ENCODE measurements at regions not wholly inside any gene's neighbourhood (a gene's known extent, or its start where the extent isn't known, plus 50 kb on each side); places are given as distances from the start of the nearest gene placed in this dataset.

DNA sequence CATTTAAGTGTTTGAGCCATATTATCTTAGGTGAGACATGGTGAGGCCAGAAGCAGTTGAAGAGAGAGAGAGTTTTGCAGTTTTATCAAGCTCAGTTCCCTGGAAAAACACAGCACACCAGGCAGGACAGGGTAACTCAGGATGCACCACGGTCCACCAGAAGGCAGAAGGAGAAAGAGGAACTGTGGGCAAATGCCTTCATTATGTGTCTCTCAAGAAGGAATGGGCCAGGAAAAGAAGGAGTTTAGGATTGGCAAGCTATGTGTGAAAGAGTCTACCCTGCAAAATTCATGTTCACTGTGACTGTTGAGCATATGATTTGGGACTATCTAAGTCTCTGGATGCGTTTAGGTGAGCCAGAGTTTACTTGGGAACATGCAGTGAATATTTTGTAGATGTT, 934.5 kb upstream of the MIR17HG start:
- H3K9me3 Mint-ChIP-seq: peaks cover 0 to 14% (median 5%) of the 10 kb centered on the region in 7 donors
- no peak overlapping the region for H3K4me3 Mint-ChIP-seq
- no peak overlapping the region for H3K27ac Mint-ChIP-seq
- H3K36me3 ChIP-seq (ENCODE audit: control insufficient read depth, insufficient read depth, low read length): no peaks in the 10 kb centered on the region
- peaks cover 0 to 4% of the 10 kb centered on the region in 2 experiments for H3K9me3 ChIP-seq (ENCODE audit: control insufficient read depth in 2 of 2, low read length in 2 of 2)
- no peak overlapping the region for H3K27ac ChIP-seq (ENCODE audit: insufficient read depth, low read length, poor library complexity, severe bottlenecking)
- no peaks in the 10 kb centered on the region for H3K4me1 Mint-ChIP-seq
- H3K4me3 ChIP-seq (ENCODE audit: low read depth, low read length): no peak overlapping the region
- no peak for DNase-seq
- no peaks in the 10 kb centered on the region for H3K27me3 Mint-ChIP-seq
- no peaks in the 10 kb centered on the region for H3K27me3 ChIP-seq (ENCODE audit: control insufficient read depth, insufficient read depth, low read length)
- H3K4me1 ChIP-seq (ENCODE audit: control insufficient read depth, insufficient read depth, low read length, poor library complexity, severe bottlenecking): no peaks in the 10 kb centered on the region
- no peak for ATAC-seq (ENCODE audit: low read depth in 2 of 2)
- no peaks in the 10 kb centered on the region for H3K36me3 Mint-ChIP-seq

DNA sequence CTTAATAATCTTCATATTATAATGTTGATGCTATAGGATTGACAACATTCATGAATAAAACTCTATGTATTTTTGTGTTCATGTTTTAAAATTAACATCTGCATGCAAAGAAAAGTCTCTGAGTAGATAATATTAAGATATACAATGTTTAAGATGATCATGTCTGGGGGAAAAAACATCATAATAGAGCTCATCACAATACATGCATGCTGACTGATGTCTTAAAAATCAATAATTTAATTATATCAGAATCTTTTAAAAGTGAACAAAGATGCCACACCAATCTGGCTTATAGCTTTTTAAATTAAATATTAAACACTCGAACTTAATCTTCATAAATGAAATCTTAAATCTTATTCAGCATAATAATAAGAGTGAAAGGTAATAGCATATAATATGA, 933.9 kb upstream of the MIR17HG start:
- Histone ChIP-seq H3K4me1 (ENCODE audit: control insufficient read depth, insufficient read depth, low read length, poor library complexity, severe bottlenecking) (no peaks in the 10 kb centered on the region), H3K27me3 (ENCODE audit: control insufficient read depth, insufficient read depth, low read length) (no peaks in the 10 kb centered on the region), H3K9me3 (ENCODE audit: control insufficient read depth in 2 of 2, low read length in 2 of 2) (peaks cover 0 to 4% of the 10 kb centered on the region in 2 experiments), H3K4me3 (ENCODE audit: low read depth, low read length) (no peak overlapping the region), H3K36me3 (ENCODE audit: control insufficient read depth, insufficient read depth, low read length) (no peaks in the 10 kb centered on the region), H3K27ac (ENCODE audit: insufficient read depth, low read length, poor library complexity, severe bottlenecking) (no peak overlapping the region)
- H3K27me3 Mint-ChIP-seq: no peaks in the 10 kb centered on the region
- no peak for DNase-seq
- no peaks in the 10 kb centered on the region for H3K4me1 Mint-ChIP-seq
- no peak overlapping the region for H3K27ac Mint-ChIP-seq
- no peak overlapping the region for H3K4me3 Mint-ChIP-seq
- H3K9me3 Mint-ChIP-seq: peaks cover 0 to 11% (median 5%) of the 10 kb centered on the region in 7 donors
- no peaks in the 10 kb centered on the region for H3K36me3 Mint-ChIP-seq
- ATAC-seq (ENCODE audit: low read depth in 2 of 2): no peak

- H3K9me3 Mint-ChIP-seq: peaks cover 0 to 11% (median 4%) of the 10 kb centered on the region in 7 donors
- Histone ChIP-seq H3K9me3 (ENCODE audit: control insufficient read depth in 2 of 2, low read length in 2 of 2) (peaks cover 0 to 4% of the 10 kb centered on the region in 2 experiments), H3K36me3 (ENCODE audit: control insufficient read depth, insufficient read depth, low read length) (no peaks in the 10 kb centered on the region), H3K4me1 (ENCODE audit: control insufficient read depth, insufficient read depth, low read length, poor library complexity, severe bottlenecking) (no peaks in the 10 kb centered on the region), H3K27ac (ENCODE audit: insufficient read depth, low read length, poor library complexity, severe bottlenecking) (no peak overlapping the region), H3K4me3 (ENCODE audit: low read depth, low read length) (no peak overlapping the region), H3K27me3 (ENCODE audit: control insufficient read depth, insufficient read depth, low read length) (no peaks in the 10 kb centered on the region)
- H3K4me1 Mint-ChIP-seq: no peaks in the 10 kb centered on the region
- no peaks in the 10 kb centered on the region for H3K27me3 Mint-ChIP-seq
- no peak for DNase-seq
- no peak overlapping the region for H3K27ac Mint-ChIP-seq
- no peak overlapping the region for H3K4me3 Mint-ChIP-seq
- ATAC-seq (ENCODE audit: low read depth in 2 of 2): no peak
- no peaks in the 10 kb centered on the region for H3K36me3 Mint-ChIP-seq
Measured at GRCh38 chr13:90414691-90415596, 932.5 kb upstream of the MIR17HG start.

DNA sequence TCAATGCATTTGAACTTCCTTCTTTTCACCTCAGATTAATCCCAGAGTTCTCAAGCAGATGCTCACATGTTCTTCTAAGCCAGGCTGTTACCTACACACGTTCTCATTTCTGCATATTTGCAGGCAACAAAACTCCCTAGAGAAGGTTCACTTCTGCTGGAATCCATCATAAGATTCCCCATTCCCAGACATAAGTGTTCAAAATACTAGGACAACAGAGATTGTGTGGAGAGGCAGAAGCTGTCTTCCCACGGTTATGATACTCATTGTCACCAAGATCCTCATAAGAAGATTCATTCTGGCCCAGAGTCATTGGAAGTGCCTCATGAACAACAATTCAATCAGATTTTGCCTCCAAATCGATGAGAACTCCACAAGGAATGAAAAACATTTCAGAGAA, 931.6 kb upstream of the MIR17HG start:
- H3K4me1 Mint-ChIP-seq: no peaks in the 10 kb centered on the region
- ATAC-seq (ENCODE audit: low read depth in 2 of 2) (no peak), DNase-seq (no peak)
- H3K4me3 ChIP-seq (ENCODE audit: low read depth, low read length): no peak overlapping the region
- peaks cover 0 to 14% (median 6%) of the 10 kb centered on the region in 7 donors for H3K9me3 Mint-ChIP-seq
- no peaks in the 10 kb centered on the region for H3K36me3 Mint-ChIP-seq
- no peak overlapping the region for H3K27ac Mint-ChIP-seq
- H3K4me1 ChIP-seq (ENCODE audit: control insufficient read depth, insufficient read depth, low read length, poor library complexity, severe bottlenecking): no peaks in the 10 kb centered on the region
- no peak overlapping the region for H3K4me3 Mint-ChIP-seq
- H3K9me3 ChIP-seq (ENCODE audit: control insufficient read depth in 2 of 2, low read length in 2 of 2): peaks cover 0 to 4% of the 10 kb centered on the region in 2 experiments
- H3K27me3 ChIP-seq (ENCODE audit: control insufficient read depth, insufficient read depth, low read length): no peaks in the 10 kb centered on the region
- no peaks in the 10 kb centered on the region for H3K27me3 Mint-ChIP-seq
- H3K36me3 ChIP-seq (ENCODE audit: control insufficient read depth, insufficient read depth, low read length): no peaks in the 10 kb centered on the region
- no peak overlapping the region for H3K27ac ChIP-seq (ENCODE audit: insufficient read depth, low read length, poor library complexity, severe bottlenecking)

DNA sequence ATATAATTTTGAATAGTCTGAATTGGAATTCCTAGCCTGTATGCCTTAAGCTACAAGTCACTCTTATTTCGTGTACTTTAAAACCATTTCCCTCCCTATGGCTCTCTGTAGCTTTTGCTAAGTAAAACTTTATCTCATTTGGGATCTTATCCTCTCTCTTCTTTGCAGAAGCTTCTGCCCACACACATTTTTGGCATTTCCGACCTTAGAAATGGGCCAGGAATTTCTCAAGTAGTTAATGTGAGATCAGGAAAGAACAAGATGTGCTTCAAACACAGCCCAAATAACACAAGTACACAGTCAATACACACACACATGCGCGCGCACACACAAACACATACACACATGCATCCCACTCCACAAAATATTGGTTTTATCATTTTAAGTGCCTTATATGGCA, 931.0 kb upstream of the MIR17HG start:
- no peak overlapping the region for H3K4me3 Mint-ChIP-seq
- Histone ChIP-seq H3K4me3 (ENCODE audit: low read depth, low read length) (no peak overlapping the region), H3K36me3 (ENCODE audit: control insufficient read depth, insufficient read depth, low read length) (no peaks in the 10 kb centered on the region), H3K27me3 (ENCODE audit: control insufficient read depth, insufficient read depth, low read length) (no peaks in the 10 kb centered on the region), H3K27ac (ENCODE audit: insufficient read depth, low read length, poor library complexity, severe bottlenecking) (no peak overlapping the region), H3K4me1 (ENCODE audit: control insufficient read depth, insufficient read depth, low read length, poor library complexity, severe bottlenecking) (no peaks in the 10 kb centered on the region), H3K9me3 (ENCODE audit: control insufficient read depth in 2 of 2, low read length in 2 of 2) (peaks cover 0 to 4% of the 10 kb centered on the region in 2 experiments)
- peaks cover 0 to 16% (median 6%) of the 10 kb centered on the region in 7 donors for H3K9me3 Mint-ChIP-seq
- no peaks in the 10 kb centered on the region for H3K27me3 Mint-ChIP-seq
- no peak for ATAC-seq (ENCODE audit: low read depth in 2 of 2)
- H3K36me3 Mint-ChIP-seq: no peaks in the 10 kb centered on the region
- no peak for DNase-seq
- H3K4me1 Mint-ChIP-seq: no peaks in the 10 kb centered on the region
- no peak overlapping the region for H3K27ac Mint-ChIP-seq

GRCh38 chr13:90416938-90417337, 930.5 kb upstream of the MIR17HG start:
- no peaks in the 10 kb centered on the region for H3K27me3 Mint-ChIP-seq
- H3K4me3 Mint-ChIP-seq: no peak overlapping the region

GRCh38 chr13:90420683-90421082, 926.8 kb upstream of the MIR17HG start:
- Mint-ChIP-seq H3K4me1 (no peaks in the 10 kb centered on the region), H3K27me3 (no peaks in the 10 kb centered on the region), H3K9me3 (peaks cover 0 to 16% (median 6%) of the 10 kb centered on the region in 7 donors), H3K4me3 (no peak overlapping the region), H3K36me3 (no peaks in the 10 kb centered on the region), H3K27ac (no peak overlapping the region)
- Histone ChIP-seq H3K36me3 (ENCODE audit: control insufficient read depth, insufficient read depth, low read length) (no peaks in the 10 kb centered on the region), H3K9me3 (ENCODE audit: control insufficient read depth in 2 of 2, low read length in 2 of 2) (no peaks in the 10 kb centered on the region), H3K27ac (ENCODE audit: insufficient read depth, low read length, poor library complexity, severe bottlenecking) (no peak overlapping the region), H3K27me3 (ENCODE audit: control insufficient read depth, insufficient read depth, low read length) (no peaks in the 10 kb centered on the region), H3K4me3 (ENCODE audit: low read depth, low read length) (no peak overlapping the region), H3K4me1 (ENCODE audit: control insufficient read depth, insufficient read depth, low read length, poor library complexity, severe bottlenecking) (no peaks in the 10 kb centered on the region)
- DNase-seq: no peak
- no peak for ATAC-seq (ENCODE audit: low read depth in 2 of 2)

More at GRCh38 chr13:90416938-90417337, 930.5 kb upstream of the MIR17HG start:
- no peak for ATAC-seq (ENCODE audit: low read depth in 2 of 2)
- Mint-ChIP-seq H3K36me3 (no peaks in the 10 kb centered on the region), H3K27ac (no peak overlapping the region), H3K9me3 (peaks cover 0 to 16% (median 6%) of the 10 kb centered on the region in 7 donors), H3K4me1 (no peaks in the 10 kb centered on the region)
- H3K36me3 ChIP-seq (ENCODE audit: control insufficient read depth, insufficient read depth, low read length): no peaks in the 10 kb centered on the region
- DNase-seq: no peak
- no peaks in the 10 kb centered on the region for H3K4me1 ChIP-seq (ENCODE audit: control insufficient read depth, insufficient read depth, low read length, poor library complexity, severe bottlenecking)
- H3K9me3 ChIP-seq (ENCODE audit: control insufficient read depth in 2 of 2, low read length in 2 of 2): peaks cover 0 to 4% of the 10 kb centered on the region in 2 experiments
- H3K27ac ChIP-seq (ENCODE audit: insufficient read depth, low read length, poor library complexity, severe bottlenecking): no peak overlapping the region
- H3K27me3 ChIP-seq (ENCODE audit: control insufficient read depth, insufficient read depth, low read length): no peaks in the 10 kb centered on the region
- H3K4me3 ChIP-seq (ENCODE audit: low read depth, low read length): no peak overlapping the region

Measured in CD4-positive, CD25-positive, alpha-beta regulatory T cell (primary cell).